G401 (cell line): ENCODE measurements at regions not wholly inside any gene's neighbourhood (a gene's known extent, or its start where the extent isn't known, plus 50 kb on each side); places are given as distances from the start of the nearest gene placed in this dataset.
A peak's percentile ranks its signal among the peaks of the same experiment; 100 is the strongest.

Source experiments
- DNase-seq: peaks from one replicate; pipeline ENCODE4 v3.0.0-alpha.2; 2015; ENCODE audit warnings: low spot score
- in situ Hi-C: cut with HindIII; loops from 2 replicates; pipeline ENCODE4 v1.10.0; 2016; ENCODE audit warnings: low sequenced_read_pairs, mixed read lengths

DNA sequence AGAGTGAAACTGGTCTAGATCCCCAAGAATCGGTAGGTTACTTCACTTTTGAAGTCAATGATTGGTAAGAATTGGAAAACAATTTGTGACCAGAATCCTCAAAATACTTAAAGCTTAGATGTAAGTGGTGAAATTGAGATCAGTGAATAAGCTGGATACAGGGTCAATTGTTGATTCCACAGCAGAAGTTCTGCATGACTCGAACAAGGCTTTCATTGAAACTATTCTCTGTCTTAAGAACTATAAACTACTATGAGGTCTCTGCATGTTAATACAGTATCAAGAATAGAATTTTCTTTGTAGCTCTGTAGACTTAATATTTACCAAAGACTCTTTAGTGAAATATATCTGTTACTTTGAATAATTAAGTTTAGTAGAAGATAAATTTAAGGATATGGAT is 324.2 kb upstream of the FIGN start:
- in situ Hi-C loops: loop anchor here (5.0 kb wide), 1 partner anchor 78 kb away; no protein-coding TSS in a partner anchor
- no peak for DNase-seq

GRCh38 chr2:164055623-164056022 is 319.8 kb upstream of the FIGN start:
- in situ Hi-C loops: no loop called here

DNA sequence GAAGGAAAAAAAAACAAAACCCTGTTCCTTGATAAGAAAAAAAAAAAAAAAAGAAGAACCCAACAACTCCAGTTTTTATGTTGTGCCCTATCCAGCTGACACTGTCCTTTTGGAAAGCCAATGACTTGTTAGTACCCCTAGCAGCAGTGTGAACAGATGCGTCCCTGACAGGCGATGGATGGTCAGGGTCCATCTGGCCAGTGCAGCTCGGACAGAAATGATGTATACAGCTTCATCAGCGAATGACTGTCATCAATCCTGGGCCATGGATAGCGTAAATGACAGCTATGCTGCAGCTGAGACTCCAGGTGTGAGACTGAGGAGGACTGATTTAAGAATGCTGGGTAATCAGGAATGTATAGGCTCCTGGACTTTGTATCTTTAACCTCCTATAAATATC is 318.8 kb upstream of the FIGN start:
- no peak for DNase-seq
- in situ Hi-C loops: no loop called here

More at GRCh38 chr2:164055623-164056022, 319.8 kb upstream of the FIGN start:
- no peak for DNase-seq

DNA sequence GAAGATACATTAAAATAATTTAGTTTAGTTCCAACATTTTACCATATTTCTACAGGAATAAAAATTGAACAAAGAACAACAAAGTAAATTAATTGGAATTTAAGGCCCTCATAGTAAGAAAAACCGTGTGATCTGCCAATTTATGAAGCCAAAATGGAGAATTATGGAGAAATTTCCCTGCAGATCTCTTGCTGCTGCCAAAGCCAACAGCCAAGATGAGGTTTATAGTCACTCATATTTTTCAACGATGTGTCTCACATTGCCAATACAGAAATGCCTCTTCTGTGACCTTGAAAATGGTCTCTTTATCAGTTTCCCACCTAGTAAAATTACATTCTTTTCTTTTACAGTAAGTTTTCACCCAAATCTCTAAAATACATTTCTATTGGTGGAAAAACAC is 317.2 kb upstream of the FIGN start:
- DNase-seq: no peak
- in situ Hi-C loops: no loop called here

DNA sequence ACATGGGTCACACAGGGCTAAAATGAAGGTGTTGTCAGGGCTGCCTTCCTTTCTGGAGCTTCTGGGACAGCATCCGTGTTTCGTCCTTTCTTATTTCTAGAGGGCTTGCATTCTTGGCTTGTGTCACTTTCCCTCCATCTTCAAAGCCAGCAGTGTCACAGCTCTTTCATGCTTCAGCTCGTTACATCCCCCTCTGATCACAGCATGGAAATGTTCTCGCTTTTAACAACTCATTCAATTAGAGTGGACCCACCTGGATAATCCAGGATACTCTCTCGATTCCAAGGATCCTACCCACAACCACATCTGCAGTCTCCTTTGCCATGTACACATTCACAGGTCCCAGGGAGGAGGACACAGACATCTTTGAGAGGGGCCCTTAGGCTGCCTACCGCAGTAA is 316.2 kb upstream of the FIGN start:
- in situ Hi-C loops: no loop called here
- no peak for DNase-seq

DNA sequence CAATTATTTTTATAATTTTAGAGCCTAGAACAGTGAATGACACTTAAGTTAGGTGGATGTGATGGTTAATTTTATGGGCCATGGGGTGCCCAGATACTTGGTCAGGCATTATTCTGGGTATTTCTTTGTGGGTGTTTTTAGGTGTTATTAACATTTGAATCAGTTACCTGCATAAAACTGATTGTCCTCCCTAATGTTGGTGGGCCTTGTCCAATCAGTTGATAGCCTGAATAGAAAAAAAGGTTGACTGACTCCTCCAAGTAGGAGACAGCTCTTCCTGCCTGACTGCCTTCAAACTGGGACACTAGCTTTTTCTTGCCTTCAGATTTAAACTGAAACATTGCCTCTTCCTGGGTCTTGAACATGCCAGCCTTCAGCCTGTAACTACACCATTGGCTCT is 312.9 kb upstream of the FIGN start:
- in situ Hi-C loops: no loop called here
- DNase-seq: no peak

DNA sequence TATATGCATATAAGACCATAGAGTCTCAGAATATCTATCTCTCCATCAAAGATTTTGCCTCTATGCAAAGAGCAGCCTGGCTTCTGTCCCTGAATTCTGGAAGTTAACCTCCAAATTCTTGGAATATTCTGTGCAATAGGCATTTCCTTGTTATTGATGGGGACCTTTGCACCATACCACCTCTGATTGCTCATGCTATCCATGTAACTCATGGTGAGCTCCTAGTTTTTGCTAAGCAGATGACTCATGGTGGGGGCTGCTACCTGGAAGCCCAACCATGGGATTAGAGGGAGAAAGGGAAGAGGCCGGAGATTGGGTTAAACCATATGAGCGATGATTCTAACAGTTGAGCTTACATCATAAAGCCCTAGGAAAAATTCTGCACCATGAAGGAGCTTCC is 310.2 kb upstream of the FIGN start:
- in situ Hi-C loops: no loop called here
- DNase-seq: no peak

DNA sequence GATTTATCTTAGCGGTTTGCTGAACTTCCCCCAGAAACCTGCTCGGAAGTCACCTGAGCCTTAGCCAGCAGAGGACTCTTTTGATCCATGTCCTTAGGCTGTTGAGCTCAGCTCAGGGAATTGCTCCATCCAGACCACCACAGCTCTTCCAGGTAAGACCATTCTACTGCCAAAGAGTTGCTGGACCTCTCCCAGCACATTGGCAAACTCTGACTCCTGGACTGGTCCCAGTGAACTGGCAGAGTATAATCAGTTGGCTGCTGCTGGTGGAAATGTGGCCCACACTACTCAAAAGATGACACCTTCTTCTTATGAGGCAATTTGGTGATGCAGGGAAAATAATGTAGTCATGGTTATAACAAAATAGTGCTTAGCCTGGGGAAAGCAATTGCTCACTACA is 308.8 kb upstream of the FIGN start:
- DNase-seq: no peak
- in situ Hi-C loops: no loop called here

- in situ Hi-C loops: no loop called here
- DNase-seq: no peak
Measured at GRCh38 chr2:164039270-164039669, 303.5 kb upstream of the FIGN start.

DNA sequence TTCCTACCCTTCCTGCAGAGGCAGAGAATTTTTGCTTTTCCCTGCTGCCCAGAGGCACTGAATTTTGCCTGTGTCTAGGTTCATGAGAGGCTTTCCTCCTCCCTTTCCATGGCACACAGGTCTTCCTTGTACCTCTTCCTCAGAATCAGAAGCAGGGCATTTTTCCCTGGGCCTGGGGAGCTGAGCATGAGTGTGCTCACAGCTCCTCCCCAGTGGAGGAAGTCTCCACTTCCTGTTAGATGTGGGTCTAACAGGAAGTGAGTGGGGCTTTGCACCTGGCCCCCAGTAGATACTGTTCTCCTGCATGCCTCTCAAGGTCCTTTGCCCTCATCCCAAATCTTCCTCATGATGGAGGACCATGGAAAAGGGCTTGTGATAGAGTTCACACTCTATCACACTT is 297.2 kb upstream of the FIGN start:
- in situ Hi-C loops: no loop called here
- no peak for DNase-seq

GRCh38 chr2:164030623-164031022 is 294.8 kb upstream of the FIGN start:
- no peak for DNase-seq
- in situ Hi-C loops: no loop called here

GRCh38 chr2:164028814-164029534 is 293.2 kb upstream of the FIGN start:
- DNase-seq: no peak
- in situ Hi-C loops: no loop called here

DNA sequence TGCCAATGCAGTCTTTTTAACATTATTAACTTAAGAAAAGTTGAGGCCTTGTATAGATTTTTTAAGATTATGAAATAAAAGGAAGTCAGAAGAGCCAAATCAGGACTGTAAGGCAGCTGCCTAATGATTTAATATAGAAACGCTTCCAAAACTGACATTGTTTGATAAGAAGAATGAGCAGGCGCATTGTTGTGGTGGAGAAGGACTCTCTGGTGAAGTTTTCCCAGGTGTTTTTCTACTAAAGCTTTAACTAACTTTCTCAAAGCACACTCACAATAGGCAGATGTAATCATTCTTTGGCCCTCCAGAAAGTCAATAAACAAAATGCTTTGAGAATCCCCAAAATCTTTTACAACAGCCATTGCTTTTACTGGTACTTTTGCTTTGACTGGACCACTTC is 288.6 kb upstream of the FIGN start:
- no peak for DNase-seq
- in situ Hi-C loops: no loop called here

DNA sequence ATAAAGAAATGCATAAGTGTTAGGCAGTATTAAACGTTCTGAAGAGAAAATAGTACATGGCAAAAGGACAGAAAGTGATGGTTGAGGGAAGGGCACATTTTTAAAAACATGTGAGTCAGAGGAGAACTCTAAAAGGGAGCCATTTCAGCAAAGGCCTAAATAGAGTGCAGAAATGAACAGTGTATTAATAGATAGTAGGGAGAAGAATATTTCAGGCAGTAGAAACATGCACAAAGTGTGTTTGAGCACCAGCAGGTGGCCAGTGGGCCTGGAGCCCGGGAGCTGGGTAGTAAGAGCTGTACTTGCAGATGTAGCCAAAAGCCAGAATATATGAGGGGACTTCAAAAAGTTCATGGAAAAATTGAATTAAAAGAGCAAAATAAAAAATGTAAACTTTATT is 288.1 kb upstream of the FIGN start:
- DNase-seq: no peak
- in situ Hi-C loops: no loop called here

- in situ Hi-C loops: no loop called here
- DNase-seq: no peak
Measured at GRCh38 chr2:164015328-164016123, 279.7 kb upstream of the FIGN start.

DNA sequence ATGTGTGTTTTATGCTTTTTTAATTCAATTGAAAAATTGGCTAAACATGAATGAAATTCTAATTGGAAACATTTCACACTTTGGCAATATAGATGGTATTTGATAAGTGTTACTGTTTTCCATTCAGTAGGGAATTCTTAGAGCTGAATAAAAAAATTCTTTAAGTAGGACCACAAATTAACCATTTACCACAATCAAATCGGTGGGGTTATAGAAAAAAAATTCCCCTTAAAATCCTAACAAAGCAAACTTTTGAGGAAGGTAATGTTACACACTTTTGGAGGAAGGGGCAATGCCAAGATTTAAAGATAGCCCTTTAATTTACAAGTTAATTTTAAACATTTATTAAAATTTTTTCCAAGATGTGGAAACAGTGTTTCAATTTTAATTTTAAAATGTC is 279.0 kb upstream of the FIGN start:
- DNase-seq: no peak
- in situ Hi-C loops: no loop called here

DNA sequence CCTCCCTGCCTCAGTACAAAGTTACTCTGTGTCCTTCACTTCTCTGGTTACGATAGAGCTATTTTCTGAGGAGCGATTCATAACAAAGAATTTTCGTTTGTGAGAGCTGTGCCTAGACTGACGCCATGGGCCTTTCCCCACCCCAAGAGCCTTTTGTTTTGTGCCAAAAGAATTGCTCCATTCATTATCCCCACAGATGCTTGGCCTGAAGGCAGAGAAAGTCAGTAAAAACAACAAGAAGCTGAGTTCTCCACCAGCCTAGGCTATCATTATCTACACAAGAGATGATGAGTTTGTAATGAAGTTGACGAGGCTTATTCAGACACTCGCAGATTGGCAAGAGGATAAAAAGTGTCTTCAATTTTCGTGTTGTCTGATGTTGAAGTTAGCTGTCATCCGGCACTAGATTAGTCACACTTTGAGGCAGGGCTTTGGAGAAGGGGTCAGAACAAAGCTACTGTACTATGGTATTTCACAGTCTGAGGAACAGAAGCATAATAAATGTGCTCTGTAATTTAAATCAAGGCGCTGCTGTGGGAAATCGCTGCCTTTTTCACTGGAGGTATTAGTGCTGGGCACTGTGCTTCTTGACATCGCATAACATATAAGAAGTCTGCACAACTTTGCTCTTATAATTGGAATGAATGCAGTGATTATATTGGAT is 278.4 kb upstream of the FIGN start:
- peak; percentile 8 for DNase-seq
- in situ Hi-C loops: no loop called here

- DNase-seq: no peak
- in situ Hi-C loops: no loop called here
Measured at GRCh38 chr2:164012581-164012980, 276.8 kb upstream of the FIGN start.

- in situ Hi-C loops: no loop called here
Measured at GRCh38 chr2:164009756-164010337, 274.0 kb upstream of the FIGN start.

DNA sequence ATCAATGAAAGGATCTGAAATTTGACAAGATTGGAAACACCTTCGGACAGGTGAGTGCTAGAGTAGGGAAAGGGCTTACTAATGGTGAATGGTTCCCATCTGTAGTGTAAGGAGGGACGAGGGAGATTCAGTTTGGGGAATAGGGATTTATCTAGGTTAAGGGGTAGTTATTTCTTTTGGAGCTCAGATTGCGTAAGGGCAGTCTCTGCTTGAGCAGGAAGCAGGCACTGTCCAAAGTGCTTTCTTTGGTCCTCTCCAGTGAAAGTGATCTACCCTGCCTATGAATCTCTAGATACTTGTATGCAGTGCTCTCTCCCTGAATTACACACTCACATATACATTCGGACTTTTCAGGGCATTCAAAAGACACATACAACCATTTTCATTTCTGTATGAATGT is 272.9 kb upstream of the FIGN start:
- DNase-seq: no peak
- in situ Hi-C loops: no loop called here

More at GRCh38 chr2:164009756-164010337, 274.0 kb upstream of the FIGN start:
- peak; percentile 15 for DNase-seq
